CD4-positive, alpha-beta T cell treated with Interleukin-2 at 100 ng/mL for 4 hours (primary cell): ENCODE measurements at regions not wholly inside any gene's neighbourhood (a gene's known extent, or its start where the extent isn't known, plus 50 kb on each side); places are given as distances from the start of the nearest gene placed in this dataset.
"Not testable (repeated sequence)": the region's sequence is repeated elsewhere in the genome, so short reads cannot be mapped to it uniquely, and the experiment has no call there.

Experiments used
- DNase-seq: peaks from one replicate; pipeline ENCODE4 v3.0.0-alpha.2; 2020; ENCODE audit warnings: low spot score

DNA sequence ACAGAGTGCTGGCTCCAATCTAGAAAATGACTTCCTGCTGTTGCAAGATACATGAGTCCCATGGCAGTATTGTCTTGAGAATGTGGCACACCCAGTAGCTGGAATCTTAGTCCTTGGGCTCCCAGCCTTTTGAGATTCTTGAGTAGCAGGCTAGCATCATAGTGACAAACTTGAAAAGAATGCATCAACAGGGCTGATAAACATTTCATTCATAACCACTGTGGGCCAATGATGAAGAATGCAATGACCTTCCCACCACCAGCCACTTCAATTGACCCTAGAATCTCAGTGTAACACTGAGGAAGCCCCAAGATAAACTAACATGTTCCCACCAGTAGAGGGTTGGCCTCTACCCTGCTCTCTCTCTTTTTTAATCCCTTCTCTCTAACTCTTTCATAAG, 329.3 kb downstream of the GBA3 start:
- DNase-seq = no peak

DNA sequence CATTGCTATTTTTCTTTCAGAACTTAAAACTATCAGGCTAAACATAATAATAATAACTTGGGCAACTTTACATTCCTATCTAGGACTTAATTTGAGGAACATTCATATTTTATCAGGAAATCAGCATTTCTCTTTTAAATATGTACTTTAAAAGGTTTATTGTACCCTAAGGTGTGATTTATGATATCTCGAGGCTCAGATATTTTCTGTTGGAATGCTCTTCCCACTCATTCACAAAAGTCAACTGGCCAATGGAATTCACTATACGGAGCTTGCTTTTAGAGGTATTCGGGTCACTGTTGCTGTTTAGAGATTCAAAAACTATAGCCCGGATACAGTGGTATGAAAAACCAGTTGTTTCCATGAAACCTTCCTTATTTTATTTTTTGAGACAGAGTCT, 328.3 kb downstream of the GBA3 start:
- DNase-seq = no peak

DNA sequence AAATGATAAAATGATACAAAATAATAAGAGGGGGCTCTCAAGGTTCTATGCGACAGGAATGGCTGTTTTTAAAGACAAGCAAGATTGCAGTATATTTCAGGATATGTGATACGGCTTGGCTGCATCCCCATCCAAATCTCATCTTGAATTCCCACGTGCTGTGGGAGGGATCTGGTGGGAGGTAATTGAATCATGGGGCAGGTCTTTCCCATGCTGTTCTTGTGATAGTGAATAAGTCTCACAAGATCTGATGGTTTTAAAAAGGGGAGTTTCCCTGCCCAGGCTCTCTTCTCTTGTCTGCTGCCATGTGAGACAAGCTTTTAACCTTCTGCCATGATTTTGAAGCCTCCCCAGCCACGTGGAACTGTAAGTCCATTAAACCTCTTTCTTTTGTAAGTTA, 327.7 kb downstream of the GBA3 start:
- not testable (repeated sequence) for DNase-seq

DNA sequence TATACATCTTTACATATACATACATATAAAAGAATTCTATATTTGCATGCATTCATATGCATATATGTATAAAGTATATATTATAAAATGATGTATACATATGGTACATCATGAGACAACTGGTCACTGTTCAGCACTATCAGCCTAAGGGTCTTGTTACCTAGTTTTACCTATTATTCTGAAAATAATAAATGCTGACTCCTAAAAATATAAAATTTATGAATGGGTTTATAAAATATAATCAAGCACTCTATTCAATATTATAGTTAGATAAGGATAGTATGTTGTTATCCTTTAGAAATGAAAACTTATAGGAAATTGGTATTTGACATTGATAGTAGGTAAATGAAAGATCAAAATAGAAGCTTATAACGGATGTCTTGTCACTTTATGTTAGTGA, 324.2 kb downstream of the GBA3 start:
- DNase-seq = no peak

DNA sequence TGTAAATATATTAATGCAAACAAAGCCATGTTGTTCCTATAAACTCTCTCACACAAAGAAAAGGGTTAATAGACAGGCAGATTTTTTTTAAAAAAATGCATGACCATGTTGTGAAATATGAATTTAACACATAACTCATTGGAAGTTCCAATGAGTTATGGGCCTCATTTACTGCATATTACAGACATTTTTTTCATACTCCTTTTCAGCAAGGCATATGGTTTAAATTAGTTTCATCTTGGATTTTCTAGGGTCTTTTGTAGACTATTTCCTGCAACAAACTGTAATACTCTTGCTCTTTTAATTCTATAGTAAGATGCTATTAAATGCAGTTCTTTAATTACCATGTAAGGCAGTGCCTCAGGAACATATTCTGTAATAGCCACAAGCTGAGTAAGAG, 323.1 kb downstream of the GBA3 start:
- no peak for DNase-seq

DNA sequence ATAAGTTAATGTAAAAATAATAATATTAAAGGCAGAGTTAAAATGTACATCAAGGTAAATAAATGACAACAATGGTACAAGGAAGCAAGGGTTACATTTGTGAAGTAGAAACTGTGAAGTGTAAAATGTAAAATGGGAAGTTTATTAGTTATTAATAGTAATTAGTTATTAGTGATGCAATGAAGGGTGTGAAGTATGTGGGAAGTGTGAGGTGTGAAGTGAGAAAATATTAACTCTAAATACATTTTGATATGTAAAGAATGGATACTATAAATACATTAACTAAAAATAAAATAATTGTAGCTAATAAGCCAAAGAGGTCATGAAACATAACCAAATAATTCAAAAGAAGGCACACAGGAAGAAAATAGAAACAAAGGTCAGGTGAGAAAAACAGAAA, 316.4 kb downstream of the GBA3 start:
- DNase-seq = no peak

DNA sequence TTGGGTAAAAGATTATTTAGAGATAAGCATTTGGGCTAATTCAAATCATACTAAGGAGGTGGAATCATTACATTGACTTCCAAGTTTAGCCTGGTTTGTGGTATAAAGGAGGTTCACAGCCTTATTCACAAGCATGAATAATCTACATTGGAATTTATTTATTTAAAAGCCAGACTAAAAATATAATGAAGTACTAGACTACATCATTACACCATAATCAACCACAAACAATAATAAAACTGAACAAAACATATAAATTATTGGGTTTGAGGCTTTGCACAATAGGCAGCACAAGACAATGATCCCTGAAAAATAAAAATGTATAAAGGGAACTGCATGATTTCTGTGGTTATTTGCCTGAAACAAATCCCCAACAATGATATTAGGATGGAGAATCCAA, 314.0 kb downstream of the GBA3 start:
- no peak for DNase-seq

DNA sequence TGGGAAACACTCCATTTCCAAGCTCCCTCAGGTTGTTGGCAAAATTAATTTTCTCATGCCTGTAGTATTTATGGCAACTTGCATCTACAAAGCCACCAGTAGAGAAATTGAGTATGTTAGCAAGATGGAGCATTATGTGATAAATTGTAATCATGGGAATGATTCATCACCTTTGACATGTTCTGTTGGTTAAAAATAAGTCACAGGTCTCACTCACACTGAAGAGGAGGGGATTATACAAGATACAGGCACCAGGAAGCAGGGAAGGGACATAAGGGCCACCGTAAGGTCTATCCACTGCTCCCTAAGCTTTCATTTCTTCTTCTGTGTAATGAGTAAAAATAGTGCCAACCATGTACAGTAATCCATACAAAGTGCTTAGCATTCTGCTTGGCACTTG, 313.0 kb downstream of the GBA3 start:
- DNase-seq = no peak

DNA sequence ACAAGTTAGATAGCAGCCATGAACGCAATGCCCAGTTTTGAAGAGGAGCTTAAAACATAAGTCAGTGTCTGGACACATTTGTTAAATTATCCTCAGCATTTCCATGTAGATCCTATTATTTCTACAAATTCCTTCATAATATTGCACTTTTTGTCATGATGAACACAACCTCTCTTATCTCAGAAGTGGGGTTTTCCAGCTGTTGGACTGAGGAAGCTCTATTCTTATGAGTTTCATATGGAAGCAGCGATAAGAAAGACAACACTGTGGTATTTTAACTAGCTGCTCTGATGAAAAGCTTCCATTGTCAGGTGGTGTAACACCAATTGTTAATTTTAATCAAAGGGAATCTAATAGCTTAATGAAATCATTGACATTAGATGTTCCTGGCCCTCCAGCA, 308.7 kb downstream of the GBA3 start:
- no peak for DNase-seq

DNA sequence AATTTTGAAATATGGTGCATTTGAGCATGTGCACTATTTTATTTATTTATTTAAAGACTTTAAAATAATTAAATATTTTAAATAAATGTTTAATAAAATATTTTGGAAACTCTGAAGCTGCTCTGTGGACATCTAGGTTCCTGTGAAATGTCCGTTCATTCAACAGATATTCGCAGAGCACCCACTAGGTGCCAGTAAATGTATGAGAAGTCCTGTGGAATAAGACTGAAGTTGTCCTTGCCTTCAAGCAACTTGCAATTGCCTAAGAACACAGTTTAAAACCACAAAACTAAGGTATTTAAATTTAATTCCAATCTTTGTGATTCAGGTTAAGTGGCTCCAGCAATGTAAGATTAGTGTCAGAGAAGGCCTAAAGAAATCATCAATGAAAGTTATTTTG, 306.7 kb downstream of the GBA3 start:
- no peak for DNase-seq

DNA sequence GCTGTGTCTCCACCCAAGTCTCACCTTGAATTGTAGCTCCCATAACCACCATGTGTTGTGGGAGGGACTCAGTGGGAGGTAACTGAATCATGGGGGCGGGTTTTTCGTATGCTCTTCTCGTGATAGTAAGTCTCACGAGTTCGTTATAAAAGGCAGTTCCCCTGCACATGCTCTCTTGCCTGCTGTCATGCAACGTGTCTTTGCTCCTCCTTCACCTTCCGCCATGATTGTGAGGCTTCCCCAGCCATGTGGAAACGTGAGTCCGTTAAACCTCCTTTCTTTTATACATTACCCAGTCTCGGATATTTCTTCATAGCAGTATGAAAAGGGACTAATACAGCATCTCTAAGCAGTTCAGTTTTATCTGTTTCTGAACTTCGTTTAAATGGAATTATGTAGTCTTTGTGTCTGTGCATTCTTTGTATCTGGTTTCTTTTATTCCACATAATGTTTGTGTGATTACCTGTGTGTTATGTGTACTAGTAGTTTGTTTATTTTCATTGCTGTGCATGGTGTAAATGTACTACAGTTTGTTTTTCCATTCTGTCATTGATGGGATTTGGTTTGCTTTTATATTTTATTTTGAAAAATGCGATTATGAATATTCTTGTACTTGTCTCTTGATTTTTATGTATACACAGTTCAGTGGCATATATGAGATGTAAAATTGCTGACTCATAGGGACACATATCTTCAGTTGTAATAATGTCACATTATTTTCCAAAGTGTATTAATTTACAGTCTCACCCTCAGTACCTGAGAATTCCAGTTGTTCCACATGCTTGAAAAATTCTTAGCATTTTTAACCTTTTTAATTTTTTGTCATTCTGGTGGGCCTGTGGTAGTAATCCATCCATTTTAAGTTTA, 304.9 kb downstream of the GBA3 start:
- DNase-seq = no peak

DNA sequence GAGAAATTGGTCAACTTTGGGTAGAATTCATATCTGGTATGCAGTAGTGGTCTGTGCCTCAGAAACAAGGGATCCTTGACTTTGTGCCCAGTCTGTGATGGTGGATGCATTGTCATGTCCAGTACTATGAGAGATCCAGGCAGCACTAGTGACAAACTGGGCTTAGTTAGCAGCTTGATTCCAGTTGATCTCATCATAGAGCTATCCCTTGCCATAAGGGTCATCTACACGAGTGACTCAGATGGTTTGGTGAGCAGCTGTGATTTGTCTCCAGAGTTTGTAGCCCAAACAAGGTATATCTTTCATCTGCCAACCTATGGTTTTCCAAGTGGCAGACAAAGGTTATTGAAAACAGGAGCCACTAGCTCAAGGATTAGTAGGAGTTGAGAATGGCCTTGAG, 298.8 kb downstream of the GBA3 start:
- DNase-seq = no peak

DNA sequence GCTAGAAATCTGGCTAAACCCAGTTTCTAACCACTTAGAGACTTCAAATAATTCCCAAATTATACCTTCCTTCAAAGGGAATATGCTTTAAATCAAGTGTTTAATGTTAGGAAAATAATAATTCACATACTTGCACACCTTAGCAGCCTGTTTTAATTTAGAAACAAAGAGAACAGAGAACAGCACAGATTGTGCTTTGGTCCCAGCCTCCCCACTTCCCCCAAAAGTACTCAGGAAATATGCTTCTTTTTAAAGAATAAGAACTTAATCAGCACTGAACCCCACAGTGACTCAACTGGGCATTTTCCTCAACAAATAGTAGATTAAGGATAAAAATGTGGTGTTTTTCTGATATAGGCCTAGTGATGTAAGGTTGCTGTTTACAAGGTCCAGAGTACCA, 295.8 kb downstream of the GBA3 start:
- DNase-seq = no peak

DNA sequence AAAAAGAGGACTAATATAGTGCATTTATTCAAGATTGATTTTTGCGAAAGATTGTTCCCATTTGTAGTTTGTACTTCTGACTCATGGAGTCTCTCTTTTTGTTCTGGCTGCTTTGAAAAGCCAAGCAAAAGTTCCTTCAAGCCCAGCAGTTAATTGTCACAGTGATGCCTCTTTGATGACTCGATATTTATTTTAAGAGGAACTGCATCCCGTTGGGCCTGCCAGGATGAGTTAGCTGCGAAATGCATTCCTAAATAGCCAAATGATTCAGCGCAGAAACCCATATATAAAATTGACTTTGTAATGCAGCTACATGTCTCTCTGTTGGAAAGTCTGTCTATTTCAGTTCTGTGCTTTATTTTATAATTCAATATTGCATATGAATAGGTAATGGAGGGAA, 295.1 kb downstream of the GBA3 start:
- no peak for DNase-seq

DNA sequence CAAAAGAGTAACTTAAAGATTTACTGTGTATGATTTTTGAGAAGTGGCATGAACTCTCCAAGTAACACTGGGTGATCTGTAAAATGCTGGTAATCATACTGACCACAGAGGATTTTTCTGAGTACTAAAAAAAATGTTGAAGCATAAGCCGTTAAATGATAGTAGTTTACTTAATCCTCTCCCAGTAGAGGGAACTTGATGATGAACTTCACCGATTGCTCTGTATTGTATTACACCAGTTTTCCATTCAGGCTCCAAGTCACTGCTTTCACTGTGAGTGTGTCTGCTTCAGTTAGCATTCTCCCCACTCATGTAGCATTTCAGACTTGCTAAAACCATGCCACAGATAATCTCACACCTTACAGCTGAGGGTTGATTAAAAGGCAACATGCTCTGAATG, 294.1 kb downstream of the GBA3 start:
- no peak for DNase-seq

DNA sequence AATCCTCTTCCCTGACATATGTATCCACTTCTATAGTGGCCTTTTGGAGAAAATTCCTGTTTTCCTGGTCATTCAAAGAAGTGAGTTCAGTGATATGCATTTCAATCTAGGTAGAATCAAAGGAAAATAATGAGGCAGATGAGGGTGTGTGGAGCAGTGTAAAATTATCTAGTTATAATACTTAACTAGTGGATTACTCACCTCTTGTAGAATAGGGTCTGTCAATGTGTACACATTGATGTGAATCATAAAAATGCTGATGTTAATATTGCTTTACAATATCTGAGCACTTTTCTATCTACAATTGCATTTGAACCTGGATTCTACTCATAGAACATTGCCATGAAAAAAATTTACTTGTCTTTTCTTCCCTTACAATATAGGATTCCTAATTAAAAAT, 293.5 kb downstream of the GBA3 start:
- no peak for DNase-seq

DNA sequence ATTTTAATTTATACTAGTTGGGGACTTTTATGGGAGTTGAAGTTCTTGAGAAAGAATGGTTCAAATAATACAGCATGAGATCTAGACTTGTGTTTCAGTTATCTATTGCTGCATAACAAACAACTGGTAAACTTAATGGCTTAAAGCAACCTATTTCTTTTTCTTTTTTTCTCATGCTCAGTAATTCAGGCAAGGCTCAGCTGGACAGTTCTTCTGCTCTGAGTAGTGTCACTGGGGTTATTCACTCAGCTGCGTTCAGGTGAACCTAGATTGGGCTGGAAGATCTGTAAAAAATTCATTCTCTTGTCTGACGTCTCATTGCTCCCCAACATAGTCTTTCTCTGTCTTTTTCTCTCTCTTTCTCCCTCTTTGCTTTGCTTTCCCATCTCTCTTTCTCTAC, 291.7 kb downstream of the GBA3 start:
- DNase-seq = no peak

DNA sequence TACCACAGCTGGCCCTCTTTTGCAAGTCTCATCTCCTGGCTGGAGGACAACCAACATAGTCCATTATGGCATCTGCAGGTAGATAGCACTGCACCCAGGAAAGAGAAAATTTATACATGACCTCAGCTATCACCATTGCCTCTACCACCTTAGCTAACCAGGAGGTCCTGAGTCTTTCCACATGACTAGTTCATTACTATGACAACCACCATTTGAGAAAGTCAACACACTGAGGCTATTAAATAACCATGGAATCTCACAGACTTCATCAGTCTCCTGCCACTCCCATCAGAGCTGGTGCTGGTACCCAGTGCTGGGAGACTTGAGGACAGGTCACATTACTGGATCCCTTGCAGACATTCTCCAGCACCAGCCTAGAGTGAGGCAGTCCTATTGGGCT, 285.9 kb downstream of the GBA3 start:
- no peak for DNase-seq

DNA sequence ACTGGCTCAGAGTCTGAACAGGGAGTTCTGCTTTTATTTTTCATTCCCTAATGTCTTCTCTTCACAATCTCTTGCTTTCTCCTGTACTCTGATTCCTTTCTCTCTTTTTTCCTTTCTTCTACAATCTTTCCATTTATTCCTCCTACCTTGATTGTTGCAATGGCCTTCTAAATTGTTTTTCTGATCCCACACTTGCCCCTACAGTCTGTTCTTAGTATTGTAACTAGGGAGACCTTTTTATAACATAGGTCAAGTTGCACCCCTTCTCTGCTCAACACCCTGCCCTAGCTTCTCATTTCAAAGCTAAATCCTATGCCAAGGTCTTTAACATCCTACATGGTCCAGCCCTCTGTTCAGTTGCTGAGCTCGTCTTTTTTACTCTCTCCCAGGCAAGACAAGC, 277.9 kb downstream of the GBA3 start:
- DNase-seq = no peak

DNA sequence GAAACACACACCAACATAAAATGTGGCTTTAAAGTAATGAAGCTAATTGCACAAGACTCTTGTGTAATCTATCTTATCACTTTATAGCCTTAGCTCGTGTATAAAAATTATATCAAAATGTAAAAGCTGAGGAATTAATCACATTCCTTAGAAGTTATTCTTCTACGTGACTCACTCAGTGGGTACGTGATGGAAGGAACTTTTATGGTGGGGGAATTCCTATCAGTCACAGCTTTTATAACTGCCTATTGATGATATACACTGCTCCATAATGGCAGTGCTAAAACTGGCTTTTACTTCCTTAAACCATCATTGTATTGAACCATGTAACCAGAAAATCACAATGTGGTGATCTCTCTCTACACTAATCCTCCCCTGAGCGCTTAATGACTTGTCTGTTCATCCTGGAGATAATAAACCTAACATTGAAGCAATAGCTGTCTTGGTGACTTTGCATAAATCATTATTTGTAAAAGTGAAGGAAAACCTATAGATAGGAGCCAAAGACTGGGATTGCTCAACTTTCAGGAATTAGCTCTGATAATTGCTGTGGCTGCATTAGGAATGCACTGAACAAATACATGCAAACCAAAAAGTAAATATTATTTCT, 276.7 kb downstream of the GBA3 start:
- DNase-seq = no peak

DNA sequence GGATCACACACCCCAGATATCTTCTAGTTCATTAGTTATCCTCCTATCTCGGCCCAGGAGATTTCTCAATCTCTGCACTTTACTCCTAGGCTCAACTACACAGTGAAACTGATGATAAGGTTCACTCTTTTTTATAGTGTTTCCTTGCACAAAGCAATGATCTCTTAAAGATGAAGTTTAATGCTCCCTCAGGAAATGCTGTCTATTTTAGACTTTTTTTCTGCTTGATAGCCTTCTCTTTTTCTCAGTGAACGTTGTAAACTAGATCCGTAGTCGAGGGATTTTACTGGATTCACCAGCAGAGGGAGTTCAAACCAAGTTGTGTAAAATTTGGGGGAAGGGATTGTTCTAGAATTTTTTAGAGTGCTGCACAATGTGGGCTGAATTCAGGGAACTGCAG, 269.6 kb downstream of the GBA3 start:
- no peak for DNase-seq

DNA sequence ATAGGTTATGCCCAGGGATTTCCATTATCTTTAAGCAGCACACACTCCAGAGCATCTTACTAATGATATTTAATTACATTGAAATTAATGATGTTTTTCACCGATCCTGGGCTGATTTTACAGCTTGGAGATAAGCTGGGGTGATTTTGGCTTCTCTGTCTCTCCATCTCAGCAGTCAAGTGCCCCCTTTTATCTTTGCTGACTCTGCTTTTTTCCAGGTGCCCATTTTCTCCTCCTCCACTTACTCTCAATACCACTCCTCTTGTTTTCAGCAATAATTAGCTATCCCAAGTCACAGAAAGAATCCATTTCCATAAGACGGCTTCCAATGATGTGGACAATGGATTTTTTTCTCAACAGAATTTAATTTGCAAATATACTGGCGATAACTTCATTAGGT, 266.7 kb downstream of the GBA3 start:
- no peak for DNase-seq

DNA sequence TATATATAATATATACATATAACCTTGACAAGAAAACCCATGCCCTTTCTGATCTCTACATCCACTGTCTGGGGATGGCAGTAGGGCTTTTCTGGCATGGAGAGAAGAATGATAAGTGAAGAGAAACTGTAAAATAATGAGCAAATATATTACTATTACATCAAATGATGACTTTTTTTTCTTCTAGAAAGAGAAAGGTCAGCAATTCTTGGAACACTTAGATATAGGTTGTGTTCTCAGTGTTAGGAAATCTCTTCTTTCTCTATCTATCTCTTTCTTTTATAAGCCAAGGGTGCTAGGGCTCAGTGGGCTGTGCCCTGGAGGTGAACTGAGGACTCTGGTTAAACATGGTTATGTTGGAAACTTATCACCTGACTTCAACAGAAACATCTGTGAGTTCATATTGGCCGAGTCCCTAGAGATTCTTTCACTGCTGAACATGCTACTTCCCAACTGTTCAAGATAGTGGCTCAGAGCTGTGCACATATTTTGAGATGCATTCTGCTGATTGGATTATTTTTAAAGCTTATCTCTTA, 265.1 kb downstream of the GBA3 start:
- DNase-seq = no peak
